ENCODE measurements at regions not wholly inside any gene's neighbourhood (a gene's known extent, or its start where the extent isn't known, plus 50 kb on each side); places are given as distances from the start of the nearest gene placed in this dataset.

GRCh38 chr3:150135287-150135721 is 164.6 kb upstream of the PFN2 start:
- no peak for DNase-seq (ENCODE audit: low spot score)
- no peak for TF ChIP-seq CTCF (IDR thresholded peaks at IDR 0.05; ENCODE audit: extremely low read depth, missing control alignments)

GRCh38 chr3:150133293-150133692 is 162.6 kb upstream of the PFN2 start:
- no peak for TF ChIP-seq CTCF (IDR thresholded peaks at IDR 0.05; ENCODE audit: extremely low read depth, missing control alignments)
- no peak for DNase-seq (ENCODE audit: low spot score)

GRCh38 chr3:150132101-150132749 is 161.5 kb upstream of the PFN2 start:
- TF ChIP-seq CTCF (IDR thresholded peaks at IDR 0.05; ENCODE audit: extremely low read depth, missing control alignments) = no peak
- peak; percentile 23 for DNase-seq (ENCODE audit: low spot score)

- TF ChIP-seq CTCF (IDR thresholded peaks at IDR 0.05; ENCODE audit: extremely low read depth, missing control alignments) = no peak
- DNase-seq (ENCODE audit: low spot score) = no peak
Observed at GRCh38 chr3:150131663-150132062, 161.0 kb upstream of the PFN2 start.

- no peak for DNase-seq (ENCODE audit: low spot score)
- TF ChIP-seq CTCF (IDR thresholded peaks at IDR 0.05; ENCODE audit: extremely low read depth, missing control alignments) = no peak
Observed at GRCh38 chr3:150130404-150131100, 159.9 kb upstream of the PFN2 start.

GRCh38 chr3:150129166-150129565 is 158.5 kb upstream of the PFN2 start:
- no peak for TF ChIP-seq CTCF (IDR thresholded peaks at IDR 0.05; ENCODE audit: extremely low read depth, missing control alignments)

GRCh38 chr3:150128126-150128525 is 157.4 kb upstream of the PFN2 start:
- TF ChIP-seq CTCF (IDR thresholded peaks at IDR 0.05; ENCODE audit: extremely low read depth, missing control alignments) = no peak
- no peak for DNase-seq (ENCODE audit: low spot score)

More at GRCh38 chr3:150129166-150129565, 158.5 kb upstream of the PFN2 start:
- DNase-seq (ENCODE audit: low spot score) = no peak

Data from GM20000 (cell line).